HG03066 (cell line): ENCODE measurements at regions not wholly inside any gene's neighbourhood (a gene's known extent, or its start where the extent isn't known, plus 50 kb on each side); places are given as distances from the start of the nearest gene placed in this dataset.

Experiments used
- ATAC-seq: cut with Tn5 transposase; IDR thresholded peaks from one replicate; pipeline ENCODE4 v1.9.1; 2021; ENCODE audit warnings: low read depth; ENCODE audit not compliant: unreplicated experiment

- ATAC-seq = no peak
These were observed 230.2 kb downstream of the LMO4 start for GRCh38 chr1:87558921-87559320.

GRCh38 chr1:87560137-87560536 is 231.5 kb downstream of the LMO4 start:
- ATAC-seq = no peak

GRCh38 chr1:87560601-87561360 is 232.1 kb downstream of the LMO4 start:
- no peak for ATAC-seq

GRCh38 chr1:87563211-87563610 is 234.5 kb downstream of the LMO4 start:
- ATAC-seq = no peak

- ATAC-seq = no peak
These were observed 237.2 kb downstream of the LMO4 start for GRCh38 chr1:87565861-87566260.

GRCh38 chr1:87568005-87568404 is 239.3 kb downstream of the LMO4 start:
- ATAC-seq = no peak

GRCh38 chr1:87568911-87569310 is 240.2 kb downstream of the LMO4 start:
- no peak for ATAC-seq

- no peak for ATAC-seq
These were observed 243.3 kb downstream of the LMO4 start for GRCh38 chr1:87572008-87572407.

GRCh38 chr1:87572891-87573290 is 244.2 kb downstream of the LMO4 start:
- no peak for ATAC-seq

- no peak for ATAC-seq
These were observed 246.8 kb downstream of the LMO4 start for GRCh38 chr1:87575528-87575927.

GRCh38 chr1:87578464-87578863 is 249.8 kb downstream of the LMO4 start:
- no peak for ATAC-seq

- ATAC-seq = no peak
These were observed 254.8 kb downstream of the LMO4 start for GRCh38 chr1:87583459-87583858.

GRCh38 chr1:87584586-87584985 is 255.9 kb downstream of the LMO4 start:
- ATAC-seq = no peak

GRCh38 chr1:87586501-87586900 is 257.8 kb downstream of the LMO4 start:
- no peak for ATAC-seq

GRCh38 chr1:87588495-87588894 is 259.8 kb downstream of the LMO4 start:
- peak; percentile 75 for ATAC-seq

- no peak for ATAC-seq
These were observed 262.8 kb downstream of the LMO4 start for GRCh38 chr1:87591492-87591891.

- ATAC-seq = peak; percentile 88
These were observed 263.5 kb downstream of the LMO4 start for GRCh38 chr1:87592156-87592555.

- ATAC-seq = no peak
These were observed 266.2 kb downstream of the LMO4 start for GRCh38 chr1:87594736-87595383.

- ATAC-seq = no peak
These were observed 266.7 kb downstream of the LMO4 start for GRCh38 chr1:87595384-87595781.

- no peak for ATAC-seq
These were observed 269.7 kb downstream of the LMO4 start for GRCh38 chr1:87598429-87598828.

- ATAC-seq = no peak
These were observed 270.9 kb downstream of the LMO4 start for GRCh38 chr1:87599569-87599968.
